Endothelial cell (in vitro differentiated cells): ENCODE measurements at regions not wholly inside any gene's neighbourhood (a gene's known extent, or its start where the extent isn't known, plus 50 kb on each side); places are given as distances from the start of the nearest gene placed in this dataset.

ENCODE experiments used
- DNase-seq: peaks from one replicate; pipeline ENCODE4 v3.0.0; 2021; ENCODE audit warnings: low spot score
- H3K27ac Mint-ChIP-seq: one replicate; pipeline ENCODE4 v1.8.0; 2021; ENCODE audit warnings: mixed read lengths, inconsistent platforms; ENCODE audit not compliant: unreplicated experiment
- H3K27me3 Mint-ChIP-seq: one replicate; pipeline ENCODE4 v1.8.0; 2021; ENCODE audit warnings: mild to moderate bottlenecking, moderate library complexity, mixed read lengths, inconsistent platforms; ENCODE audit not compliant: unreplicated experiment
- H3K36me3 Mint-ChIP-seq: one replicate; pipeline ENCODE4 v1.8.0; 2021; ENCODE audit warnings: mild to moderate bottlenecking, low read depth, mixed read lengths, inconsistent platforms; ENCODE audit not compliant: unreplicated experiment
- H3K4me1 Mint-ChIP-seq: one replicate; pipeline ENCODE4 v1.8.0; 2021; ENCODE audit warnings: mild to moderate bottlenecking, mixed read lengths, inconsistent platforms; ENCODE audit not compliant: unreplicated experiment
- H3K4me3 Mint-ChIP-seq: one replicate; pipeline ENCODE4 v1.8.0; 2021; ENCODE audit warnings: mild to moderate bottlenecking, mixed read lengths, inconsistent platforms; ENCODE audit not compliant: unreplicated experiment
- H3K9me3 Mint-ChIP-seq: one replicate; pipeline ENCODE4 v1.8.0; 2021; ENCODE audit warnings: mixed read lengths, inconsistent platforms; ENCODE audit not compliant: unreplicated experiment
- TF ChIP-seq, protein P1 (sequence below): fragments of 200-600 bp; sonication (generic); IDR thresholded peaks from one replicate; pipeline ENCODE4 v1.5.0; 2021; ENCODE audit warnings: antibody characterized with exemption; ENCODE audit not compliant: unreplicated experiment

DNA sequence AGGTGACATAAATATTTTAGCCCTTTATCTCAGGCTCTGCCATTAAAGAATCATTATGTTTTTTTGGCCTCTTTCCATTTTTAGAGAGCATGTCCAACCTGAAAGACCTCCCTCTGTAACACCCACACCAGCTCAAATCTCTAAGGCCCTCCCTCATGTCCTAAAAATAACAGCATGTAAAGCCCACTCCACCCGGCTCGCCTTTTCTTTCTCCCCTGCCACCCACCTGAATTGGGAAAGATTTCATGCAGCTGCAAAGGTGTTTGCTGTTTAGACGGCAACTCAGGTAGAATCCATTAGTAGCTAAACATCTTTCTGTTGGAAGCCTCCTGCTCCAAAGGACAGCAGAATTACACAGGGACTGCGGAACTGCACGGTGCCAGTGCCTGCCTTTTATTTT lies 79.9 kb downstream of the DMRTA2 start:
- no peaks in the 10 kb centered on the region for H3K9me3 Mint-ChIP-seq
- no peaks in the 10 kb centered on the region for H3K36me3 Mint-ChIP-seq
- DNase-seq = no peak
- peaks cover 4% of the 10 kb centered on the region for H3K27me3 Mint-ChIP-seq
- no peak overlapping the region for H3K27ac Mint-ChIP-seq
- TF ChIP-seq, protein P1, sequence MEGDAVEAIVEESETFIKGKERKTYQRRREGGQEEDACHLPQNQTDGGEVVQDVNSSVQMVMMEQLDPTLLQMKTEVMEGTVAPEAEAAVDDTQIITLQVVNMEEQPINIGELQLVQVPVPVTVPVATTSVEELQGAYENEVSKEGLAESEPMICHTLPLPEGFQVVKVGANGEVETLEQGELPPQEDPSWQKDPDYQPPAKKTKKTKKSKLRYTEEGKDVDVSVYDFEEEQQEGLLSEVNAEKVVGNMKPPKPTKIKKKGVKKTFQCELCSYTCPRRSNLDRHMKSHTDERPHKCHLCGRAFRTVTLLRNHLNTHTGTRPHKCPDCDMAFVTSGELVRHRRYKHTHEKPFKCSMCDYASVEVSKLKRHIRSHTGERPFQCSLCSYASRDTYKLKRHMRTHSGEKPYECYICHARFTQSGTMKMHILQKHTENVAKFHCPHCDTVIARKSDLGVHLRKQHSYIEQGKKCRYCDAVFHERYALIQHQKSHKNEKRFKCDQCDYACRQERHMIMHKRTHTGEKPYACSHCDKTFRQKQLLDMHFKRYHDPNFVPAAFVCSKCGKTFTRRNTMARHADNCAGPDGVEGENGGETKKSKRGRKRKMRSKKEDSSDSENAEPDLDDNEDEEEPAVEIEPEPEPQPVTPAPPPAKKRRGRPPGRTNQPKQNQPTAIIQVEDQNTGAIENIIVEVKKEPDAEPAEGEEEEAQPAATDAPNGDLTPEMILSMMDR = no peak
- peaks cover 23% of the 10 kb centered on the region for H3K4me1 Mint-ChIP-seq
- H3K4me3 Mint-ChIP-seq = no peak overlapping the region

DNA sequence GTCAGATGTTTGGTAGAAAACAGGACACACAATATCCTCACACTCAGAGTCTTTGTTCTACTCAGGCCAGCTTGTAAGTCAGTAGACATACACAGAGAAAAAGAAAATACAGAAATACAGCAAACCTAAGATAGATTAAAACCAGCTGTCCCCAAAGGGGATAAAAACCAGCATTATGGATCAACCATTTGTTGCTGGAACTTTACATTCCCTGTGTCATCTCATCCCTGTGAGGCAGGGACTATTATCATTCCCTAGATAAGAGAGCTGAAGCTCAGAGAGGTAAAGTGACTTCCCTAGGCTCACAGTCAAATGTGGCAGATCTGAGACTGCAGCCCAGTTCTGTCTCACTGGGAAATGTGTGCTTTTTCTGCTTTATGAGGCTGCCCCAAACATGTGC lies 80.7 kb downstream of the DMRTA2 start:
- Mint-ChIP-seq H3K4me1 (peaks cover 28% of the 10 kb centered on the region), H3K27ac (no peak overlapping the region), H3K27me3 (peaks cover 3% of the 10 kb centered on the region), H3K36me3 (no peaks in the 10 kb centered on the region), H3K9me3 (no peaks in the 10 kb centered on the region), H3K4me3 (no peak overlapping the region)
- no peak for DNase-seq
- TF ChIP-seq, protein P1 = no peak

DNA sequence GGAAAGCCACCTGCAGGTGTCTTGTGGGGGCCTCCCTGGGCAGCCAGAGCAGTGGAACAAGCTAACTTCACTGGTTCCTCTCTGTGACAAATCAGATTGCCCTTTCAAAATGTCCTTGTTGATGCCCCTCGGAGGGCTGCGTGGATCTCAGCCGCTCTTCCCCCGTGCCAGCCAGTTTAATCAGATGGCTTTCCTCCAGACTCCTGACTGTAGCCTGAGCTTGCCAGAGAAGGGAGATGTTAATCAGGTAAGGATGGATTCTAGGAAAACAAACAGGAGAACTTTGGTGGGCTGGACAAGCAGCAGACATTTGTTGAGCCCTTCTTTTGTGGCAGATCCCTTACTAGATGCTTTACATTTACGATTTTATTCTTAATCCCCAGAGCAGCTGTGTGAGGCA lies 88.2 kb downstream of the DMRTA2 start:
- no peak for DNase-seq
- Mint-ChIP-seq H3K36me3 (no peaks in the 10 kb centered on the region), H3K4me1 (peaks cover 38% of the 10 kb centered on the region), H3K9me3 (no peaks in the 10 kb centered on the region), H3K4me3 (no peak overlapping the region), H3K27ac (no peak overlapping the region), H3K27me3 (peaks cover 7% of the 10 kb centered on the region)
- TF ChIP-seq, protein P1 = no peak

DNA sequence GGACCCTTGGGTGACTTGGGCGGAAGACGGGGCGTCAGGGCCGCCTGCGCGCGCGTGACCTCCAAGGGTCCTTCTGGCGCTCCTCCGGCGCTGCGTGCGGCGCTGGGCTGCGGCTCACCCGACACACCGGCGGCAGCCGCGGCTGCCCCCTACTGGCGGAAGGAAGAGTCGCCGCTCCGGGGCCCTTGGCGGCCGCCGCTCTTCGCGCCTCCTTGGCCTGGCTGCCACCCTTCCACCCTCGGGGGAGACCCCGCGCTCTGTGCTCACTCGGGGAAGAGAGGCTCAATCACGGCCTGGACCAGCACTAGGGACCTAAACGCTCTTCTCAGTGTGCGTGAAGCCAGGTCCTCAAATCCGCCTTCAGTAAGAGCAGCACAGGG lies 89.7 kb downstream of the DMRTA2 start:
- DNase-seq = peak; percentile 83
- Mint-ChIP-seq H3K36me3 (no peaks in the 10 kb centered on the region), H3K27me3 (peaks cover 7% of the 10 kb centered on the region), H3K27ac (peak overlapping the region; percentile 39), H3K4me1 (peaks cover 50% of the 10 kb centered on the region), H3K9me3 (no peaks in the 10 kb centered on the region), H3K4me3 (peak overlapping the region; percentile 82)
- TF ChIP-seq, protein P1 = peak; percentile 76

DNA sequence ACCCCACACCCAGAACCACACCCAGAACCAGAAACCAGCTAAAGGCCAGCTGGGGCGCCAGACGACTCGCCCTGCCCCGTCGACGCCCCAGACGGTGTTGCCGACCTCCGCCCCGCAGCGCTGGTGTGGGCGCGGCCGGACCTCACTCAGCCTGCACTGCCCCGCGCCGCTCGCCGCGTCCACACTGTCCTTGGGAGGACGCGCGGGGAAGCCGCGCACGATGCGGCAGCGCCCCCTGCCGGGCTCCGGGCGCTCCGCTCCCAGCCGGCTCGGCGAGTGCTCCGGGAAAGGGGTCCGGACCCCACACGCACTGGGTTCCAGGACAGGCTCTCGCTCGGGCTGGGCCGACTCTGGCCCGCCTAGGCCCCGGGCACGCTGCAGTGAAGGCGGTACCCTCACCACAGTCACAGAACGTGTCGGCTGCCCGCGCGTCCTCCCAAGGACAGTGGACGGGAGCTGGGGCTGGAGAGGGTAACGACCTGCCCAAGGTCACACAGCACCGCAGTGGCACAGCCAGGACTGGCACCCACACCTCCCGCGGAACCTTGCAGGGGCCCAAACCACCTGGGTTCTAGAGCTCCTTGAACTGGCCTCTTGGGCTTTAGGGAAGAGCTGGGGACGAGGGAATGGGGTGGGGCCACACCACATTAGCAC lies 90.2 kb downstream of the DMRTA2 start:
- H3K36me3 Mint-ChIP-seq = no peaks in the 10 kb centered on the region
- TF ChIP-seq, protein P1 = peak; percentile 83
- peak; percentile 89 for DNase-seq
- peaks cover 6% of the 10 kb centered on the region for H3K27me3 Mint-ChIP-seq
- H3K27ac Mint-ChIP-seq = no peak overlapping the region
- H3K4me3 Mint-ChIP-seq = peak overlapping the region; percentile 81
- peaks cover 53% of the 10 kb centered on the region for H3K4me1 Mint-ChIP-seq
- H3K9me3 Mint-ChIP-seq = no peaks in the 10 kb centered on the region
